ENCODE measurements at regions not wholly inside any gene's neighbourhood (a gene's known extent, or its start where the extent isn't known, plus 50 kb on each side); places are given as distances from the start of the nearest gene placed in this dataset.

DNA sequence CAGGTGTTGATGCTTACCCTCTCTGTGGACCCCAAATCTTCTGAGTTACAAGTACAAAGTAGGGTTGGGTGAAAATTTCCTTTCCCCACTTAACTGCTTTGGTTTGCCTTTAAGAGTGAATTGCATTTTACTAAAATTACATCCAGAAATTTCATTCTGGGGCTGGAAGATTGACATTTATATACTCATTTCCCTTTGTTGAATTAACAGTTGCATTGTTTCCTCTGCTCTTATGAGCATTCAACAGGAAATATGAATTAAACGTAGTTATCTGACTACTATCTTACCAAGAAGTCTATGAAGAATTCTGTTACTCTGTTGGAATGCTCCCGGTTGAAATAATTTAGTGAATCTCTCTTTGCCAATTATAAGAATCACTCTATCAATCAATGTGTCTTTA is 1231.1 kb upstream of the NXPH2 start:
- TF ChIP-seq SPI1 (IDR thresholded peaks at IDR 0.05; ENCODE audit: borderline replicate concordance, low read depth) (no peak), POLR2AphosphoS5 (IDR thresholded peaks at IDR 0.05; ENCODE audit: low read depth) (no peak), GABPA (IDR thresholded peaks at IDR 0.05; ENCODE audit: low read depth) (no peak)
- TF ChIP-seq, protein P1, sequence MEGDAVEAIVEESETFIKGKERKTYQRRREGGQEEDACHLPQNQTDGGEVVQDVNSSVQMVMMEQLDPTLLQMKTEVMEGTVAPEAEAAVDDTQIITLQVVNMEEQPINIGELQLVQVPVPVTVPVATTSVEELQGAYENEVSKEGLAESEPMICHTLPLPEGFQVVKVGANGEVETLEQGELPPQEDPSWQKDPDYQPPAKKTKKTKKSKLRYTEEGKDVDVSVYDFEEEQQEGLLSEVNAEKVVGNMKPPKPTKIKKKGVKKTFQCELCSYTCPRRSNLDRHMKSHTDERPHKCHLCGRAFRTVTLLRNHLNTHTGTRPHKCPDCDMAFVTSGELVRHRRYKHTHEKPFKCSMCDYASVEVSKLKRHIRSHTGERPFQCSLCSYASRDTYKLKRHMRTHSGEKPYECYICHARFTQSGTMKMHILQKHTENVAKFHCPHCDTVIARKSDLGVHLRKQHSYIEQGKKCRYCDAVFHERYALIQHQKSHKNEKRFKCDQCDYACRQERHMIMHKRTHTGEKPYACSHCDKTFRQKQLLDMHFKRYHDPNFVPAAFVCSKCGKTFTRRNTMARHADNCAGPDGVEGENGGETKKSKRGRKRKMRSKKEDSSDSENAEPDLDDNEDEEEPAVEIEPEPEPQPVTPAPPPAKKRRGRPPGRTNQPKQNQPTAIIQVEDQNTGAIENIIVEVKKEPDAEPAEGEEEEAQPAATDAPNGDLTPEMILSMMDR (IDR thresholded peaks at IDR 0.05; ENCODE audit: insufficient read depth, low read length): no peak
- TF ChIP-seq, protein P2, sequence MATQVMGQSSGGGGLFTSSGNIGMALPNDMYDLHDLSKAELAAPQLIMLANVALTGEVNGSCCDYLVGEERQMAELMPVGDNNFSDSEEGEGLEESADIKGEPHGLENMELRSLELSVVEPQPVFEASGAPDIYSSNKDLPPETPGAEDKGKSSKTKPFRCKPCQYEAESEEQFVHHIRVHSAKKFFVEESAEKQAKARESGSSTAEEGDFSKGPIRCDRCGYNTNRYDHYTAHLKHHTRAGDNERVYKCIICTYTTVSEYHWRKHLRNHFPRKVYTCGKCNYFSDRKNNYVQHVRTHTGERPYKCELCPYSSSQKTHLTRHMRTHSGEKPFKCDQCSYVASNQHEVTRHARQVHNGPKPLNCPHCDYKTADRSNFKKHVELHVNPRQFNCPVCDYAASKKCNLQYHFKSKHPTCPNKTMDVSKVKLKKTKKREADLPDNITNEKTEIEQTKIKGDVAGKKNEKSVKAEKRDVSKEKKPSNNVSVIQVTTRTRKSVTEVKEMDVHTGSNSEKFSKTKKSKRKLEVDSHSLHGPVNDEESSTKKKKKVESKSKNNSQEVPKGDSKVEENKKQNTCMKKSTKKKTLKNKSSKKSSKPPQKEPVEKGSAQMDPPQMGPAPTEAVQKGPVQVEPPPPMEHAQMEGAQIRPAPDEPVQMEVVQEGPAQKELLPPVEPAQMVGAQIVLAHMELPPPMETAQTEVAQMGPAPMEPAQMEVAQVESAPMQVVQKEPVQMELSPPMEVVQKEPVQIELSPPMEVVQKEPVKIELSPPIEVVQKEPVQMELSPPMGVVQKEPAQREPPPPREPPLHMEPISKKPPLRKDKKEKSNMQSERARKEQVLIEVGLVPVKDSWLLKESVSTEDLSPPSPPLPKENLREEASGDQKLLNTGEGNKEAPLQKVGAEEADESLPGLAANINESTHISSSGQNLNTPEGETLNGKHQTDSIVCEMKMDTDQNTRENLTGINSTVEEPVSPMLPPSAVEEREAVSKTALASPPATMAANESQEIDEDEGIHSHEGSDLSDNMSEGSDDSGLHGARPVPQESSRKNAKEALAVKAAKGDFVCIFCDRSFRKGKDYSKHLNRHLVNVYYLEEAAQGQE (IDR thresholded peaks at IDR 0.05; ENCODE audit: insufficient replicate concordance, low read depth): no peak
- H3K27ac ChIP-seq (replicated peaks): no peak overlapping the region
- no peak for DNase-seq (ENCODE audit: low read depth in 1 of 2, low spot score in 1 of 2)
- H3K4me3 ChIP-seq (replicated peaks; ENCODE audit: insufficient read depth, low read length): no peak overlapping the region
- H3K27me3 ChIP-seq (ENCODE audit: insufficient read depth, poor library complexity, severe bottlenecking): no peaks in the 10 kb centered on the region

DNA sequence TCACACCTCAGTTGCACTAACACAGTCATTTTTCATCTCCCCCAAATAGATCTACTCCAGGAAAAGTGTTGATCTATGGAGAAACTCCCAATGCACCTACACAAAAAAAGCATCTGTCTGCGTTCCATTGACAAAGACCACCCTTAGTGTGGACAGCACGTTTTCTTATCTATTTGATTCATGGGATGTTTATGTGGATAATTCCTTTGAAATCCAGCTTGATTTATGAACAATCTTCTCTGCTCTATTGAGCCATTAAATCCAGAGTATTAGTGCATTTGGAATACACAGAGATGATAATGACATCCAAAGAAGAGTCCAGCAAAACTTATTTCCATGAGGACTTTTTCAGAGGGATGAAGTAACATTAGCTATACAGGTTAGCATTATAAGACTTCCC is 1221.9 kb upstream of the NXPH2 start:
- Histone ChIP-seq H3K4me3 (replicated peaks; ENCODE audit: insufficient read depth, low read length) (no peak overlapping the region), H3K27me3 (ENCODE audit: insufficient read depth, poor library complexity, severe bottlenecking) (no peaks in the 10 kb centered on the region), H3K27ac (replicated peaks) (no peak overlapping the region)
- no peak for DNase-seq (ENCODE audit: low read depth in 1 of 2, low spot score in 1 of 2)
- TF ChIP-seq GABPA (IDR thresholded peaks at IDR 0.05; ENCODE audit: low read depth): no peak
- TF ChIP-seq, protein P1 (IDR thresholded peaks at IDR 0.05; ENCODE audit: insufficient read depth, low read length): no peak
- TF ChIP-seq, protein P2 (IDR thresholded peaks at IDR 0.05; ENCODE audit: insufficient replicate concordance, low read depth): no peak

DNA sequence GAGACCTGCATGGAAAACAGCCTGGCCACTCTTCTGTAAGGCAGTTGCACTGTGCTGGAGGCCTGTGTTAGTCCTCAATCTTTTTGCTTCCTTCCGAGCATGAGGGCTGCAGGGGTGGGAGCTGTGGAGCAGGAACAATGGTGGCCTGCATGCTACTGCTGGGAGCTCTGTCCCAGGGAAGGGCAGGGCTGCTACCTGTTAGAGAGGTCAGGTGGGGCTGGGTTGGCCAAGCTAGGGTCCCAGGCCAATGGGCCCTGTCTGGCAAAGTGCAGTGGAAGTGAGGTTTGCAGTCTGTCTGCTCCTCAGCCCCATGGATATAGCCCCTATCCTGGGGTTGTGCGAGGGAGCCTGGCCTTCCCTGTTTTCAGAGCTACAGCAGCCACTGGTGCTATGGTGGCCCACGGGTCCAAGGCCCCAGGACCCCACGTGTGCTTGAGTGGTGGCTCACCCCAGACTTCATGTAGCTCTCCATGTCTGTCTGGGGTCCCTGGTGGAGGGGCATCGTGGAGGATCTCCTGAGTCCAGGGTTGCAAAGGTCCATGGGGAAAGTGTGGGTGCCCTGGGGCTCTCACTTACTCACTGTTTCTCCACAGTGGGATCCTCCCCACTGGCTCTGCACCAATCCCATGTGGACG is 1212.6 kb upstream of the NXPH2 start:
- TF ChIP-seq, protein P2 (IDR thresholded peaks at IDR 0.05; ENCODE audit: insufficient replicate concordance, low read depth): no peak
- H3K27me3 ChIP-seq (ENCODE audit: insufficient read depth, poor library complexity, severe bottlenecking): no peaks in the 10 kb centered on the region
- no peak overlapping the region for H3K27ac ChIP-seq (replicated peaks)
- no peak for DNase-seq (ENCODE audit: low read depth in 1 of 2, low spot score in 1 of 2)
- no peak overlapping the region for H3K4me3 ChIP-seq (replicated peaks; ENCODE audit: insufficient read depth, low read length)

DNA sequence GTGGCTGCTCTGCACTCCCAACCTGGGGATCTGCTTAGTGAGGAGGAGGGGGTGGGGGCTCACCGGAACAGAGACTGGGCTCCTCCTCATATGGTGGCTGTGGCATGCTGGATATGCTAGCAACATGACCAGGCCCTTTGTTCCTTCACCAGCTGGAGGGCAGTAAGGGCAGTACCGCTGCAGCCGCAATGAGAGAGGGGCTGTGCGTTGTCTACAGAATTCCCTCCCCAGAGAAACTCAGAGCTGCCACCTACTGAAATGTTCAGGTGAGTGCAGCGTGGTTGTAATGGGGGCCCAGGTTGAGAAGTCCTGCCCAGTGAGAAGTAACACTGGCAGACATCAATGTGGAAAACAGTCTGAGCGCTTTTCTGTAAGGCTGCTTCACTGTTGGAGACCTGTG is 1211.9 kb upstream of the NXPH2 start:
- DNase-seq (ENCODE audit: low read depth in 1 of 2, low spot score in 1 of 2): no peak
- no peak overlapping the region for H3K27ac ChIP-seq (replicated peaks)
- H3K4me3 ChIP-seq (replicated peaks; ENCODE audit: insufficient read depth, low read length): no peak overlapping the region
- H3K27me3 ChIP-seq (ENCODE audit: insufficient read depth, poor library complexity, severe bottlenecking): no peaks in the 10 kb centered on the region
- TF ChIP-seq GABPA (IDR thresholded peaks at IDR 0.05; ENCODE audit: low read depth) (no peak), POLR2AphosphoS5 (IDR thresholded peaks at IDR 0.05; ENCODE audit: low read depth) (no peak), SPI1 (IDR thresholded peaks at IDR 0.05; ENCODE audit: borderline replicate concordance, low read depth) (no peak)
- TF ChIP-seq, protein P2 (IDR thresholded peaks at IDR 0.05; ENCODE audit: insufficient replicate concordance, low read depth): no peak
- TF ChIP-seq, protein P1 (IDR thresholded peaks at IDR 0.05; ENCODE audit: insufficient read depth, low read length): no peak
